Right lobe of liver (tissue), 6 donors: ENCODE measurements at regions not wholly inside any gene's neighbourhood (a gene's known extent, or its start where the extent isn't known, plus 50 kb on each side); places are given as distances from the start of the nearest gene placed in this dataset.
"Not testable (repeated sequence)": the region's sequence is repeated elsewhere in the genome, so short reads cannot be mapped to it uniquely, and the experiment has no call there.

Source experiments
- ATAC-seq, 4 donors: fragments of 200-7000 bp; cut with Tn5 transposase; one replicate each; pipeline ENCODE4 v1.9.1; 2020; ENCODE audit warnings: mild to moderate bottlenecking in 4 of 4, moderate library complexity in 4 of 4
- DNase-seq, 3 donors: peaks; one replicate each; pipeline ENCODE4 v3.0.0-alpha.2; 2020
- H3K27ac ChIP-seq, 3 donors: fragments of 200-600 bp; one replicate each; pipeline ENCODE4 v1.8.0; 2022
- H3K27me3 ChIP-seq, 2 donors: fragments of 200-600 bp; one replicate each; pipeline ENCODE4 v1.8.0; 2022
- H3K36me3 ChIP-seq, 4 donors: fragments of 200-600 bp; sonication (generic) in 1 of 4; one replicate each; pipeline versions ENCODE4 v1.5.1 to v1.8.0; 2017 to 2022; ENCODE audit warnings: control low read depth in 1 of 4
- H3K4me1 ChIP-seq, 4 donors: fragments of 200-600 bp; sonication (generic) in 1 of 4; one replicate each; pipeline versions ENCODE4 v1.5.1 to v1.8.0; 2017 to 2022; ENCODE audit warnings: control low read depth in 1 of 4
- H3K4me3 ChIP-seq, 3 donors: fragments of 200-600 bp; one replicate each; pipeline ENCODE4 v1.8.0; 2022
- H3K9me3 ChIP-seq, 4 donors: fragments of 200-600 bp; sonication (generic) in 1 of 4; one replicate each; pipeline versions ENCODE4 v1.5.1 to v1.8.0; 2017 to 2022; ENCODE audit warnings: control low read depth in 1 of 4
- POLR2A ChIP-seq: fragments of 450-650 bp; IDR thresholded peaks from one replicate; pipeline ENCODE4 v1.6.1; 2017; ENCODE audit warnings: antibody characterized with exemption, mild to moderate bottlenecking
- WGBS: methylation state at CpG from one replicate; pipeline ENCODE4 v1.1.6; 2018; ENCODE audit warnings: low coverage, low lambda C conversion rate; ENCODE audit not compliant: insufficient coverage; ENCODE audit errors: missing lambda C conversion rate; 5-methylcytosine and 5-hydroxymethylcytosine counted together
- intact Hi-C, 2 donors: fragments of 100-400 bp; cut with DNase I; formaldehyde crosslinking; loops; one replicate each; pipeline versions ENCODE4 v1.11.2 to v1.14.1; 2022
- TF ChIP-seq, protein P1 (sequence below), 4 donors: fragments of 200-600 bp in 3 of 4; fragments of 450-650 bp in 1 of 4; IDR thresholded peaks; one replicate each; pipeline versions ENCODE4 v1.5.1 to v1.8.0; 2016 to 2022; ENCODE audit warnings: antibody characterized with exemption in 4 of 4, mild to moderate bottlenecking in 2 of 4
- donor health status: DM: no; HTN: yes; CAD: no.
- donor health status: DM: no; HTN: no; CAD: no.
- donor health status: DM: no; HTN: no; CAD: no.
- donor health status: DM: no; HTN: yes; CAD: no.
- donor health status: DM: no; HTN: yes; CAD: no.

DNA sequence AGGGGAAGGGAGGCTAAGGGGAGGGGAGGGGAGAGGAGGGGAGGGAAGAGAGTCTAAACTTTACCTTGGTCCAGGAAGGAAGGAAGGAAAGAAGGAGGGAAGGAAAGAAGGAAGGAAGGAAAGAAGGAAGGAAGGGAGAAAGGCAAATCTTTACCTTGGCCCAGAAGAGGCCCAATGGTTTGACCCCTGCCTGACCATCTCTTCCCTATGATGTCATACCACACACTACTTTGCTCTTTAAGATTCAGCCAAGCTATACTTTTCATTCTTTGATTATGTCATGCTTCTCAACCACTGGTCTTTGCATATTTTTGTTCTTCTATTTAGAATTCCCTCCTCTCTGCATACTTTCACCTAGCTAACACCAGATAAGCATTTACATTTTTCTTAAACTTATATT, 1077.5 kb downstream of the PCDH9 start:
- DNase-seq (no peak), ATAC-seq (no peak)
- no peak overlapping the region for H3K27ac ChIP-seq
- no peaks in the 10 kb centered on the region for H3K27me3 ChIP-seq
- TF ChIP-seq, protein P1, sequence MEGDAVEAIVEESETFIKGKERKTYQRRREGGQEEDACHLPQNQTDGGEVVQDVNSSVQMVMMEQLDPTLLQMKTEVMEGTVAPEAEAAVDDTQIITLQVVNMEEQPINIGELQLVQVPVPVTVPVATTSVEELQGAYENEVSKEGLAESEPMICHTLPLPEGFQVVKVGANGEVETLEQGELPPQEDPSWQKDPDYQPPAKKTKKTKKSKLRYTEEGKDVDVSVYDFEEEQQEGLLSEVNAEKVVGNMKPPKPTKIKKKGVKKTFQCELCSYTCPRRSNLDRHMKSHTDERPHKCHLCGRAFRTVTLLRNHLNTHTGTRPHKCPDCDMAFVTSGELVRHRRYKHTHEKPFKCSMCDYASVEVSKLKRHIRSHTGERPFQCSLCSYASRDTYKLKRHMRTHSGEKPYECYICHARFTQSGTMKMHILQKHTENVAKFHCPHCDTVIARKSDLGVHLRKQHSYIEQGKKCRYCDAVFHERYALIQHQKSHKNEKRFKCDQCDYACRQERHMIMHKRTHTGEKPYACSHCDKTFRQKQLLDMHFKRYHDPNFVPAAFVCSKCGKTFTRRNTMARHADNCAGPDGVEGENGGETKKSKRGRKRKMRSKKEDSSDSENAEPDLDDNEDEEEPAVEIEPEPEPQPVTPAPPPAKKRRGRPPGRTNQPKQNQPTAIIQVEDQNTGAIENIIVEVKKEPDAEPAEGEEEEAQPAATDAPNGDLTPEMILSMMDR (IDR thresholded peaks at IDR 0.05) = no peak
- TF ChIP-seq POLR2A = no peak
- no peak overlapping the region for H3K4me3 ChIP-seq
- no peaks in the 10 kb centered on the region for H3K36me3 ChIP-seq
- H3K9me3 ChIP-seq = no peaks in the 10 kb centered on the region
- no peaks in the 10 kb centered on the region for H3K4me1 ChIP-seq
- intact Hi-C loops = no loop called here

GRCh38 chr13:66144357-66144756, 1085.8 kb downstream of the PCDH9 start:
- H3K27me3 ChIP-seq, DNase-seq, H3K4me1 ChIP-seq, intact Hi-C loops, H3K36me3 ChIP-seq, H3K4me3 ChIP-seq, ATAC-seq, H3K27ac ChIP-seq, H3K9me3 ChIP-seq: not testable (repeated sequence)
- WGBS = no CpG with 5 or more reads among the region's 11 CpGs

DNA sequence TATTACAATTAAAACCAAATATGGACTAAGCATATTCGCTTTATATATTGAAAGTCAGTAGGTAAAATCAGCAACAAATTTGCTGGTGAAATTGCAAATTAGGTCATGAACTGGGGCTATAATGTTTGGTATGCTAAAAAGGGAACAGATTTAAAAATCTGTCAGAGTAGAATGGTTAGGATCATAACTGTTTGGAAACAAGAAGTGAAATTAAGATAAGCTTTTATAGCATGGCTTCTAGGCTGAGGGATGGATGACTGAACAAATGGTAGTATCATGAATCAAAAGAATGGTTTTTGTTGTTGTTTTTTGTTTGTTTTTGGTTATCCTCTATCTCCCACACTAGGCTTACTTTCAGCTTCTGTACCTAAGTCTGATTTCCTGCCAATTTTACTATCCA, 1090.4 kb downstream of the PCDH9 start:
- Histone ChIP-seq H3K36me3 (no peaks in the 10 kb centered on the region), H3K9me3 (no peaks in the 10 kb centered on the region), H3K4me1 (no peaks in the 10 kb centered on the region), H3K27ac (no peak overlapping the region), H3K4me3 (no peak overlapping the region), H3K27me3 (no peaks in the 10 kb centered on the region)
- no peak for DNase-seq
- intact Hi-C loops = no loop called here
- TF ChIP-seq POLR2A = no peak
- TF ChIP-seq, protein P1 (IDR thresholded peaks at IDR 0.05) = no peak
- WGBS = 0% methylated on average over 1 of the region's 1 CpG
- no peak for ATAC-seq

DNA sequence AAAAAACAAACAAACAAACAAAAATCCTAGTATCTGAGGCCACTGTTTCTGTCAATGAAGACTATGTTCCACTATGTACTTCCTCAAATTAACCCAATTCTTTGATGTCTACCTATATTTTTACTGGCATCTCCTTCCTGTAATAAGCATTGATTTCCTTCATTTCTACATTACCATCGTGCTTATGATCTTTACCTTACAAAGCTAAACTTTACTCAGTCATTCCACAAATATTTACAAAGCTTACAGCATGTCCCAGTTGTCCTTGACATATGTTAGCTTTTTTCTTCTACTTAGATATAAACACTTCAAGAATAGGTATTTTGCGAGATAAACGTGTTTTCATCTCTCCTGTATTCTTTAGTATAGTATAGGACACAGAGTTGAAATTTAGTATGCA, 1090.9 kb downstream of the PCDH9 start:
- ATAC-seq (no peak), DNase-seq (no peak)
- Histone ChIP-seq H3K27me3 (no peaks in the 10 kb centered on the region), H3K9me3 (no peaks in the 10 kb centered on the region), H3K27ac (no peak overlapping the region), H3K4me3 (no peak overlapping the region), H3K4me1 (no peaks in the 10 kb centered on the region), H3K36me3 (no peaks in the 10 kb centered on the region)
- intact Hi-C loops = no loop called here
- no peak for TF ChIP-seq POLR2A
- TF ChIP-seq, protein P1 (IDR thresholded peaks at IDR 0.05) = no peak
- whole genome bisulfite sequencing = 13% methylated on average over 3 of the region's 3 CpGs

GRCh38 chr13:66138172-66138811, 1091.8 kb downstream of the PCDH9 start:
- H3K36me3 ChIP-seq = no peaks in the 10 kb centered on the region
- intact Hi-C loops = no loop called here
- TF ChIP-seq, protein P1 (IDR thresholded peaks at IDR 0.05) = no peak
- TF ChIP-seq POLR2A = no peak
- no peak for DNase-seq
- H3K4me1 ChIP-seq = no peaks in the 10 kb centered on the region
- H3K4me3 ChIP-seq = no peak overlapping the region
- no peak for ATAC-seq
- no peaks in the 10 kb centered on the region for H3K27me3 ChIP-seq
- H3K27ac ChIP-seq = no peak overlapping the region
- no peaks in the 10 kb centered on the region for H3K9me3 ChIP-seq
- 56% methylated on average over 5 of the region's 5 CpGs for WGBS
